Mesendoderm (in vitro differentiated cells): ENCODE measurements at regions not wholly inside any gene's neighbourhood (a gene's known extent, or its start where the extent isn't known, plus 50 kb on each side); places are given as distances from the start of the nearest gene placed in this dataset.

Experiments used
- DNase-seq: peaks from one replicate; pipeline ENCODE4 v3.0.0; 2013
- H2AK5ac ChIP-seq: 2 replicates; pipeline ENCODE4 v1.6.1; 2013; ENCODE audit warnings: low read length, inconsistent platforms
- H2BK120ac ChIP-seq: 2 replicates; pipeline ENCODE4 v1.6.1; 2013; ENCODE audit warnings: low read depth, mild to moderate bottlenecking, low read length, moderate library complexity, mixed read lengths
- H2BK15ac ChIP-seq: replicated peaks from 2 replicates; pipeline ENCODE4 v1.6.1; 2013; ENCODE audit warnings: low read depth, mild to moderate bottlenecking, moderate library complexity
- H2BK5ac ChIP-seq: 2 replicates; pipeline ENCODE4 v1.6.1; 2013; ENCODE audit warnings: low read length, inconsistent platforms
- H3K18ac ChIP-seq: 2 replicates; pipeline ENCODE4 v1.6.1; 2013; ENCODE audit warnings: mild to moderate bottlenecking, low read length, mixed read lengths
- H3K23ac ChIP-seq: one replicate; pipeline ENCODE4 v1.6.1; 2013; ENCODE audit warnings: low read length
- H3K27ac ChIP-seq: 2 replicates; pipeline ENCODE4 v1.5.1; 2013; ENCODE audit warnings: low read depth, mild to moderate bottlenecking, inconsistent platforms, low read length, moderate library complexity
- H3K27me3 ChIP-seq: 2 replicates; pipeline ENCODE4 v1.6.1; 2013; ENCODE audit warnings: low read length, control low read depth, mild to moderate bottlenecking, inconsistent platforms; ENCODE audit not compliant: insufficient read depth, poor library complexity
- H3K36me3 ChIP-seq: 2 replicates; pipeline ENCODE4 v1.6.1; 2013; ENCODE audit warnings: low read length, inconsistent platforms; ENCODE audit not compliant: control insufficient read depth, insufficient read depth
- H3K4ac ChIP-seq: one replicate; pipeline ENCODE4 v1.6.1; 2013; ENCODE audit warnings: low read depth, mild to moderate bottlenecking, low read length, moderate library complexity
- H3K4me1 ChIP-seq: 2 replicates; pipeline ENCODE4 v1.6.1; 2013; ENCODE audit warnings: low read depth, low read length, inconsistent platforms; ENCODE audit not compliant: control insufficient read depth
- H3K4me2 ChIP-seq: 2 replicates; pipeline ENCODE4 v1.6.1; 2013; ENCODE audit warnings: low read length
- H3K4me3 ChIP-seq: 2 replicates; pipeline ENCODE4 v1.5.1; 2013; ENCODE audit warnings: mild to moderate bottlenecking, low read length
- H3K56ac ChIP-seq: one replicate; pipeline ENCODE4 v1.6.1; 2013; ENCODE audit warnings: low read length
- H3K79me1 ChIP-seq: 2 replicates; pipeline ENCODE4 v1.6.1; 2013; ENCODE audit warnings: low read length, inconsistent platforms
- H3K79me2 ChIP-seq: 2 replicates; pipeline ENCODE4 v1.6.1; 2013; ENCODE audit warnings: mild to moderate bottlenecking, low read length; ENCODE audit not compliant: control insufficient read depth, insufficient read depth
- H3K9ac ChIP-seq: 2 replicates; pipeline ENCODE4 v1.6.1; 2013; ENCODE audit warnings: low read length, inconsistent platforms
- H4K5ac ChIP-seq: one replicate; pipeline ENCODE4 v1.6.1; 2013; ENCODE audit warnings: low read length
- H4K8ac ChIP-seq: one replicate; pipeline ENCODE4 v1.6.1; 2013; ENCODE audit warnings: low read depth, mild to moderate bottlenecking, control low read depth, low read length, moderate library complexity
- WGBS: extraction: QIAGEN DNeasy Blood & Tissue Kit; methylation state at CpG from one replicate; pipeline ENCODE4 v1.1.7; 2013; ENCODE audit warnings: low lambda C conversion rate, missing lambda C conversion rate; ENCODE audit not compliant: insufficient coverage; ENCODE audit errors: extremely low coverage; 5-methylcytosine and 5-hydroxymethylcytosine counted together

- Histone ChIP-seq H3K4me2 (no peak overlapping the region), H3K36me3 (no peaks in the 10 kb centered on the region), H3K27ac (no peak overlapping the region), H3K4me3 (no peak overlapping the region), H3K79me1 (no peaks in the 10 kb centered on the region), H4K5ac (no peak overlapping the region), H4K8ac (no peak overlapping the region), H2BK15ac (no peak overlapping the region), H3K56ac (no peak overlapping the region), H2BK5ac (no peak overlapping the region), H3K23ac (no peak overlapping the region), H3K9ac (no peak overlapping the region), H3K4me1 (no peaks in the 10 kb centered on the region), H2BK120ac (no peak overlapping the region), H3K27me3 (no peaks in the 10 kb centered on the region), H3K79me2 (no peaks in the 10 kb centered on the region), H2AK5ac (no peak overlapping the region), H3K4ac (no peak overlapping the region), H3K18ac (no peak overlapping the region)
- no CpG with 5 or more reads among the region's 31 CpGs for WGBS
- no peak for DNase-seq
Observed at GRCh38 chr13:111513766-111514609, 193.5 kb downstream of the TEX29 start.

- Histone ChIP-seq H3K18ac (no peak overlapping the region), H3K4ac (no peak overlapping the region), H4K5ac (no peak overlapping the region), H3K56ac (no peak overlapping the region), H2BK15ac (no peak overlapping the region), H3K23ac (no peak overlapping the region), H3K4me3 (no peak overlapping the region), H3K4me2 (no peak overlapping the region), H3K27me3 (no peaks in the 10 kb centered on the region), H3K4me1 (no peaks in the 10 kb centered on the region), H3K79me1 (no peaks in the 10 kb centered on the region), H2BK5ac (no peak overlapping the region), H3K9ac (no peak overlapping the region), H2BK120ac (no peak overlapping the region), H2AK5ac (no peak overlapping the region), H4K8ac (no peak overlapping the region), H3K79me2 (no peaks in the 10 kb centered on the region), H3K36me3 (no peaks in the 10 kb centered on the region), H3K27ac (no peak overlapping the region)
- WGBS = no CpG with 5 or more reads among the region's 24 CpGs
- DNase-seq = no peak
Observed at GRCh38 chr13:111514610-111515306, 194.3 kb downstream of the TEX29 start.

GRCh38 chr13:111515307-111515617 is 194.8 kb downstream of the TEX29 start:
- Histone ChIP-seq H3K18ac (no peak overlapping the region), H3K4me1 (no peaks in the 10 kb centered on the region), H3K4me2 (no peak overlapping the region), H4K8ac (no peak overlapping the region), H3K56ac (no peak overlapping the region), H2BK15ac (no peak overlapping the region), H2BK120ac (no peak overlapping the region), H4K5ac (no peak overlapping the region), H3K23ac (no peak overlapping the region), H3K79me1 (no peaks in the 10 kb centered on the region), H3K79me2 (no peaks in the 10 kb centered on the region), H3K36me3 (no peaks in the 10 kb centered on the region), H3K27ac (no peak overlapping the region), H3K4me3 (no peak overlapping the region), H2AK5ac (no peak overlapping the region), H3K9ac (no peak overlapping the region), H2BK5ac (no peak overlapping the region), H3K4ac (no peak overlapping the region), H3K27me3 (no peaks in the 10 kb centered on the region)
- DNase-seq = no peak
- WGBS = no CpG with 5 or more reads among the region's 3 CpGs

GRCh38 chr13:111515635-111516034 is 195.2 kb downstream of the TEX29 start:
- Histone ChIP-seq H3K9ac (no peak overlapping the region), H3K4ac (no peak overlapping the region), H4K5ac (no peak overlapping the region), H3K36me3 (no peaks in the 10 kb centered on the region), H2BK5ac (no peak overlapping the region), H2BK120ac (no peak overlapping the region), H3K4me2 (no peak overlapping the region), H3K56ac (no peak overlapping the region), H2BK15ac (no peak overlapping the region), H3K79me1 (no peaks in the 10 kb centered on the region), H4K8ac (no peak overlapping the region), H3K23ac (no peak overlapping the region), H3K27ac (no peak overlapping the region), H3K79me2 (no peaks in the 10 kb centered on the region), H2AK5ac (no peak overlapping the region), H3K18ac (no peak overlapping the region), H3K4me3 (no peak overlapping the region), H3K4me1 (no peaks in the 10 kb centered on the region), H3K27me3 (no peaks in the 10 kb centered on the region)
- DNase-seq = no peak
- no CpG with 5 or more reads among the region's 16 CpGs for WGBS

GRCh38 chr13:111516712-111517640 is 196.5 kb downstream of the TEX29 start:
- no peak for DNase-seq
- no peak overlapping the region for H3K18ac ChIP-seq
- no peak overlapping the region for H3K4me3 ChIP-seq
- no peak overlapping the region for H3K4me2 ChIP-seq
- no peaks in the 10 kb centered on the region for H3K4me1 ChIP-seq
- no peaks in the 10 kb centered on the region for H3K36me3 ChIP-seq
- H2BK120ac ChIP-seq = no peak overlapping the region
- no peaks in the 10 kb centered on the region for H3K27me3 ChIP-seq
- H4K5ac ChIP-seq = no peak overlapping the region
- H3K4ac ChIP-seq = no peak overlapping the region
- H3K27ac ChIP-seq = no peak overlapping the region
- H3K23ac ChIP-seq = no peak overlapping the region
- H2BK15ac ChIP-seq = no peak overlapping the region
- H3K79me2 ChIP-seq = no peaks in the 10 kb centered on the region
- no peak overlapping the region for H2BK5ac ChIP-seq
- H3K9ac ChIP-seq = no peak overlapping the region
- H3K79me1 ChIP-seq = no peaks in the 10 kb centered on the region
- no peak overlapping the region for H3K56ac ChIP-seq
- no peak overlapping the region for H4K8ac ChIP-seq
- WGBS = no CpG with 5 or more reads among the region's 28 CpGs
- no peak overlapping the region for H2AK5ac ChIP-seq
